SKM-1 (cell line): ENCODE measurements at regions not wholly inside any gene's neighbourhood (a gene's known extent, or its start where the extent isn't known, plus 50 kb on each side); places are given as distances from the start of the nearest gene placed in this dataset.

Experiments used
- DNase-seq: peaks from one replicate; lab custom pipeline; 2025; ENCODE audit not compliant: unreplicated experiment; lab: John Stamatoyannopoulos, UW

GRCh38 chr10:128312250-128312649 is 186.0 kb upstream of the MKI67 start:
- DNase-seq: no peak

- DNase-seq: no peak
These were observed 188.5 kb upstream of the MKI67 start for GRCh38 chr10:128314686-128315085.

- DNase-seq: no peak
These were observed 190.0 kb upstream of the MKI67 start for GRCh38 chr10:128316121-128316726.

GRCh38 chr10:128316925-128317324 is 190.7 kb upstream of the MKI67 start:
- no peak for DNase-seq

GRCh38 chr10:128318366-128318765 is 192.1 kb upstream of the MKI67 start:
- no peak for DNase-seq

GRCh38 chr10:128318913-128319312 is 192.7 kb upstream of the MKI67 start:
- DNase-seq: no peak

GRCh38 chr10:128322106-128322505 is 195.9 kb upstream of the MKI67 start:
- no peak for DNase-seq

GRCh38 chr10:128322950-128323349 is 196.7 kb upstream of the MKI67 start:
- no peak for DNase-seq

- no peak for DNase-seq
These were observed 198.0 kb upstream of the MKI67 start for GRCh38 chr10:128324058-128324827.

- no peak for DNase-seq
These were observed 199.6 kb upstream of the MKI67 start for GRCh38 chr10:128325788-128326187.

GRCh38 chr10:128326251-128326650 is 200.0 kb upstream of the MKI67 start:
- DNase-seq: no peak

- no peak for DNase-seq
These were observed 200.6 kb upstream of the MKI67 start for GRCh38 chr10:128326851-128327250.

- no peak for DNase-seq
These were observed 210.2 kb upstream of the MKI67 start for GRCh38 chr10:128336401-128336800.

- DNase-seq: no peak
These were observed 211.7 kb upstream of the MKI67 start for GRCh38 chr10:128337860-128338378.

- DNase-seq: no peak
These were observed 212.7 kb upstream of the MKI67 start for GRCh38 chr10:128338951-128339350.

GRCh38 chr10:128339753-128340152 is 213.5 kb upstream of the MKI67 start:
- no peak for DNase-seq

- DNase-seq: no peak
These were observed 219.1 kb upstream of the MKI67 start for GRCh38 chr10:128345353-128345752.

GRCh38 chr10:128360783-128361182 is 234.6 kb upstream of the MKI67 start:
- no peak for DNase-seq

- no peak for DNase-seq
These were observed 235.3 kb upstream of the MKI67 start for GRCh38 chr10:128361487-128361886.

- DNase-seq: no peak
These were observed 236.3 kb upstream of the MKI67 start for GRCh38 chr10:128362514-128362913.

GRCh38 chr10:128364631-128365030 is 238.4 kb upstream of the MKI67 start:
- no peak for DNase-seq

GRCh38 chr10:128365156-128365725 is 239.0 kb upstream of the MKI67 start:
- no peak for DNase-seq
